Small intestine (tissue), 7 donors: ENCODE measurements at regions not wholly inside any gene's neighbourhood (a gene's known extent, or its start where the extent isn't known, plus 50 kb on each side); places are given as distances from the start of the nearest gene placed in this dataset.

ENCODE experiments used
- DNase-seq, 2 donors: peaks; one replicate each; pipeline versions ENCODE4 v3.0.0 to v3.0.0-alpha.2; 2013
- FAIRE-seq: peaks from 2 replicates; lab custom pipeline; 2012; peaks lifted over from hg19 to GRCh38; lab: Jason Lieb, UNC
- H3K27ac ChIP-seq, 3 donors: one replicate each; pipeline ENCODE4 v1.5.1; 2013; ENCODE audit warnings: low read length in 2 of 3, mild to moderate bottlenecking in 2 of 3, control low read depth in 1 of 3, inconsistent platforms in 1 of 3, low read depth in 1 of 3, moderate library complexity in 1 of 3
- H3K27me3 ChIP-seq, 3 donors: one replicate each; pipeline ENCODE4 v1.6.1; 2013; ENCODE audit warnings: low read length in 3 of 3, inconsistent platforms in 1 of 3; ENCODE audit not compliant: control insufficient read depth in 3 of 3, insufficient read depth in 3 of 3
- H3K36me3 ChIP-seq, 3 donors: one replicate each; pipeline ENCODE4 v1.6.1; 2013; ENCODE audit warnings: low read length in 3 of 3, inconsistent platforms in 1 of 3, low read depth in 1 of 3, mild to moderate bottlenecking in 1 of 3, moderate library complexity in 1 of 3; ENCODE audit not compliant: control insufficient read depth in 3 of 3, insufficient read depth in 2 of 3
- H3K4me1 ChIP-seq, 3 donors: one replicate each; pipeline ENCODE4 v1.6.1; 2013; ENCODE audit warnings: low read length in 2 of 3, inconsistent platforms in 1 of 3, low read depth in 1 of 3, mild to moderate bottlenecking in 1 of 3, moderate library complexity in 1 of 3; ENCODE audit not compliant: control insufficient read depth in 3 of 3, insufficient read depth in 2 of 3
- H3K4me3 ChIP-seq, 3 donors: one replicate each; pipeline ENCODE4 v1.5.1; 2013; ENCODE audit warnings: low read length in 3 of 3, control low read depth in 1 of 3, inconsistent platforms in 1 of 3, low read depth in 1 of 3, mild to moderate bottlenecking in 1 of 3, moderate library complexity in 1 of 3
- H3K9me3 ChIP-seq, 2 donors: one replicate each; pipeline ENCODE4 v1.6.1; 2013; ENCODE audit warnings: low read depth in 1 of 2, low read length in 1 of 2; ENCODE audit not compliant: control insufficient read depth in 2 of 2, insufficient read depth in 1 of 2
- WGBS, 3 donors: extraction: QIAGEN DNeasy Blood & Tissue Kit; methylation state at CpG; one replicate each; pipeline ENCODE4 v1.1.7; 2013; 5-methylcytosine and 5-hydroxymethylcytosine counted together
- donor health status: healthy with polysubstance abuse.
- donor health status: control.
- donor health status: control.
- donor health status: Bipolar disorder and iron deficiency.
- donor health status: healthy.

DNA sequence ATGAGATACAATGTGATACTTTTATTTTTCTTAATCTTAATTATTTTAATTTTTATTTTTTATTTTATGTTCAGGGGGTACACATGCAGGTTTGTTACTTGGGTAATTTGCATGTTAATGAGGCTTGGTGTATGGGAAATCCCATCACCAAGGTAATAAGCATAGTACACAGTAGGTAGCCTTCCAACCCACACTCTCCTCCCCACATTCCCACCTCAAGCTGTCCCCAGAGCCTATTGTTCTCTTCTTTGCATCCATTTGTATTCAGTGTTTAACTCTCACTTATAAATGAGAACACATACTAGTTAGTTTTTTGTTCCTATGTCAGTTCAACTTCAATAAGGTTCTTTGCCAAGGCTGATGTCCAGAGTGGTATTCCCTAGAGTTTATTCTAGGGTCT is 1375.4 kb downstream of the NSUN3 start:
- no peaks in the 10 kb centered on the region for H3K27me3 ChIP-seq
- DNase-seq (no peak), FAIRE-seq (no peak)
- no peak overlapping the region for H3K4me3 ChIP-seq
- H3K36me3 ChIP-seq = no peaks in the 10 kb centered on the region
- no peaks in the 10 kb centered on the region for H3K9me3 ChIP-seq
- H3K4me1 ChIP-seq = no peaks in the 10 kb centered on the region
- no peak overlapping the region for H3K27ac ChIP-seq

DNA sequence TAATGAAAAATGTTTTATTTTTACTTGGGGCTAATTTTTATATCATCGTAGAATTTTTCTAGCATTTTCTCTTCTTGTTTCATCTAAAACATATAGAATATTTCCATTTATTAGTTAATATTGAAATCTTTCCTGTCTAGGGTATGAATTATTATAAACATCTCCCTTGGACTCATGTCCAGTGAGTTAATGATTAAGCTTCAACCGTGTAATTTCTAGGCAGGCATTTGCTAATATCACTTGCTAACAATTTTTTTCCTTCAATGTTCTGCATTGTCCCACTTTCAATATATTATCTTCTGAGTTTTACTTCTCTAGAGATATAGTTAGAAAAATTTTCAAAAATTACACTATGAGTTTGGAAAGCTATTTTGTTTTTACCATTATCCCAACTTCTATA is 1371.6 kb upstream of the EPHA6 start:
- H3K9me3 ChIP-seq = no peaks in the 10 kb centered on the region
- no peaks in the 10 kb centered on the region for H3K27me3 ChIP-seq
- FAIRE-seq = no peak
- no peaks in the 10 kb centered on the region for H3K4me1 ChIP-seq
- WGBS, 3 donors = 51 to 74% (median 54%) methylated on average over 2 of the region's 2 CpGs
- peak; percentile 3 to 25 for DNase-seq
- H3K36me3 ChIP-seq = no peaks in the 10 kb centered on the region
- H3K27ac ChIP-seq = no peak overlapping the region
- no peak overlapping the region for H3K4me3 ChIP-seq

DNA sequence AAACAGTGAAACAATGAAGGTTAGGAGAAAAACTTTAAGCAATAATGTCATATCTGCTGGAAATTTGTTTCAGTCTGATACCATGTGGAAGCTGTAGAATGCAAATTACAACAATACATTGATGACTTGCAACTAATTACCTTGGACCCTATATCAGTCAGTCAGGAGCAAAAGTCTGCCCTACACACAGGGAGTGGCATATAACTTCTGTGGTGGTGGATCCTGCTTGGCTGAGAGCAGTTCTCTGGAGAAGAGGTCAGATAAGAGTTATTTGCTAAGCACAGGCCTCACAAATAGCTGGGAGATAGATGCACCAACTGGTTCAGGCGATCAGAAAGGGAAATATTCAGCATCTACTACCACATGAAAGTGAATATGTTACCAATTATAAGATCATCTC is 1364.6 kb upstream of the EPHA6 start:
- Histone ChIP-seq H3K4me3 (no peak overlapping the region), H3K27me3 (no peaks in the 10 kb centered on the region), H3K4me1 (no peaks in the 10 kb centered on the region), H3K27ac (peak overlapping the region in 1 of 3 donors; percentile 7), H3K9me3 (no peaks in the 10 kb centered on the region), H3K36me3 (no peaks in the 10 kb centered on the region)
- DNase-seq (peak in 1 of 2 donors; percentile 57), FAIRE-seq (no peak)
- WGBS, 3 donors = 25 to 57% (median 33%) methylated on average over 1 of the region's 1 CpG

DNA sequence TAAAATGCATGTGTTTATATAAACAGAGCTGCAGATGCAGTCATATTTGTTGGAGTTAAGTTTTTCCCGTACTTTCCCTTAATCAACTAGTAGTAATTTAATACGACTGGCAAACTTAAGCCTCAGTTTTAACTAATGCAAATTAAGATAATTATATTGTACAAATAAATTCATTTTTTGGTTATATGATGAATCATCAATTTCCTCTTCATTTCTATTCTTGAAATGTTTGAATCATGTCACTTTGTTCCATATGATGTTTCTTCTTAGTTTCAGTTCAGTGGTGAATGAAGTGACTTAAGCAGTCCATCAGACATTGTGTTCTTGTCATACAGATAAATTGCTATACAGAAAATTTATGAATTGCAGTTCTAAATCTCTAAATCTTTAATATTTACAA is 1361.2 kb upstream of the EPHA6 start:
- WGBS, 3 donors = 61 to 80% (median 79%) methylated on average over 2 of the region's 2 CpGs
- no peak for FAIRE-seq

DNA sequence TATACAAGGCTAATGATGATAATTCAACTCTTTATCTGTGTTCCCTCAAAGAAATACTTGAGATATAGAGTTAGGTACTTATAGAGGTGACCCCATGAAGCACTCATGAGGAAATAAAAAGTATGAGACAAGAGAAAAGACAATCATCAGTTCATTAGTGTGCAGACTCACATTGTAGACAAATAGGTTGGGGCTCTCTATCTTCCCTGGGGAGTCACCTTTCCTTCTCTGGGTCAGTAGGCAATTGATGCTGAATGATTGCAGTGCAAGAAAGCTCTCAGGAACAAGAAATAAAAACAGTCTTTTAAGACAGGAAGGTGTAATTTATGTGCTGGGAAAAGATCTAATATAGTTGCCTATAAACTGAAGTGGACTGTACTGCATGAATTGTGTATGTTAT is 1357.6 kb upstream of the EPHA6 start:
- FAIRE-seq (no peak), DNase-seq (no peak)
- no peaks in the 10 kb centered on the region for H3K4me1 ChIP-seq
- H3K27me3 ChIP-seq = no peaks in the 10 kb centered on the region
- no peak overlapping the region for H3K27ac ChIP-seq
- no peaks in the 10 kb centered on the region for H3K9me3 ChIP-seq
- H3K36me3 ChIP-seq = no peaks in the 10 kb centered on the region
- H3K4me3 ChIP-seq = no peak overlapping the region

More for the DNA sequence above, 1361.2 kb upstream of the EPHA6 start:
- no peaks in the 10 kb centered on the region for H3K9me3 ChIP-seq
- no peaks in the 10 kb centered on the region for H3K36me3 ChIP-seq
- no peaks in the 10 kb centered on the region for H3K27me3 ChIP-seq
- no peaks in the 10 kb centered on the region for H3K4me1 ChIP-seq
- no peak for DNase-seq
- H3K27ac ChIP-seq = no peak overlapping the region
- no peak overlapping the region for H3K4me3 ChIP-seq

DNA sequence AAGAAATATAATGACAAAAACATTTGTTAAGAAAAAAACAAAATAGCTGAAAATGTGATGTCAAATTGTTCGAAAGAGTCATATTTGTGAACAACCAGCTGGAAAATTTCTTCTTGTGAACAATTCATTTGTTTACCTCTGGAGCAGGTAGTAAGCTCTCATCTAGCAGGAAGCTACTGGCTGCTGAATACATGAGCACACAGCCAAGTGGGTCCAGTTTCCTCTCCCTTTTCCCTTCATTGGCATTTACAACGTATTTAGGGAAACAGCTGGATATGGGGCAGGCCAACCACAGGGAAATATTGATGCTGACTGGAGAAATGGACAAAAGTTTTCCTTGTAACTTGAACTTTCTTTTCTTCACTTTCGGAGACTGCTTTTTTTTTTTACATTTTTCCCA is 1354.7 kb upstream of the EPHA6 start:
- no peaks in the 10 kb centered on the region for H3K4me1 ChIP-seq
- H3K27ac ChIP-seq = no peak overlapping the region
- DNase-seq = no peak
- WGBS, 3 donors = 68 to 82% (median 73%) methylated on average over 3 of the region's 3 CpGs
- no peaks in the 10 kb centered on the region for H3K27me3 ChIP-seq
- no peak for FAIRE-seq
- no peak overlapping the region for H3K4me3 ChIP-seq
- no peaks in the 10 kb centered on the region for H3K36me3 ChIP-seq
- H3K9me3 ChIP-seq = no peaks in the 10 kb centered on the region

DNA sequence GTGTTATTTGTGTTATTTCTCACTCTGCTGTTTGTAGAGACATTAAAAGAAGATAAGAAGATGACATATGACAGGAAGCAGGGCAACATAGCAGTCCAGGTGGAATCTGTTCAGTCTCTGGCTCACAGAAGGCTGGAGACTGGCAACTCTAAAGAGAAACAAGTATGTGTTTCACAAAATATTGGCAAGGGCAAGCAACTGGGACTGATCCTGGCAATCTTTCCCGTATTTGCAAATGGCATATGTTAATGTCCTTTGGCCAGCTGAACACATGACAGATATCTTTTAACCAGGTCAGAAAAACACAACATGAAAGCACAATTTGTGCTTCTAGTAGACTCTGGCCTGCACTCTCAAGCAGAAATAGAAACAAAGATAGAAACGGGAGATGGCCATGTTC is 1354.1 kb upstream of the EPHA6 start:
- no peaks in the 10 kb centered on the region for H3K36me3 ChIP-seq
- H3K27me3 ChIP-seq = no peaks in the 10 kb centered on the region
- no peaks in the 10 kb centered on the region for H3K4me1 ChIP-seq
- FAIRE-seq (no peak), DNase-seq (peak in 1 of 2 donors; percentile 15)
- no peak overlapping the region for H3K27ac ChIP-seq
- no peak overlapping the region for H3K4me3 ChIP-seq
- no peaks in the 10 kb centered on the region for H3K9me3 ChIP-seq
- WGBS, 3 donors = 55 to 62% (median 58%) methylated on average over 2 of the region's 2 CpGs

DNA sequence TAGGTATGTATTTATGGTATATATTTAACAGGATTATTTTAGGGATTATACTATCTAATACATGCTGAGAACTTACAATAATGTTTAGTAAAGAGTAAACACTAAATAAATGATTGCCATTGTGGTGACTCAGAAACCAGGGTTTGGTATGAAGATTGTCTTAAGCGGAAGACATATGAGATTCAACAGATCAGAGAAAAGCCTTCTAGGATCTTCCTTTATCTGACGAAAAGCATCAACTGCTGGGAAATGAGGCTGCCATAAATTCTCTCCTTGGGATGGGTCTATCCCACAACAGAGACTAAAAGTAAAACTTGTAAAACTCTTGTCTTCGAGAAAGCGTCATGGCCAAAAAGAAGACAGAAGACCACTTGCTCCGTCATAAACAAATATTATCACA is 1352.2 kb upstream of the EPHA6 start:
- no peak for DNase-seq
- H3K36me3 ChIP-seq = no peaks in the 10 kb centered on the region
- no peaks in the 10 kb centered on the region for H3K4me1 ChIP-seq
- H3K4me3 ChIP-seq = no peak overlapping the region
- no peak overlapping the region for H3K27ac ChIP-seq
- 73 to 85% (median 84%) methylated on average over 5 of the region's 5 CpGs for WGBS, 3 donors
- H3K9me3 ChIP-seq = no peaks in the 10 kb centered on the region
- no peak for FAIRE-seq
- H3K27me3 ChIP-seq = no peaks in the 10 kb centered on the region

DNA sequence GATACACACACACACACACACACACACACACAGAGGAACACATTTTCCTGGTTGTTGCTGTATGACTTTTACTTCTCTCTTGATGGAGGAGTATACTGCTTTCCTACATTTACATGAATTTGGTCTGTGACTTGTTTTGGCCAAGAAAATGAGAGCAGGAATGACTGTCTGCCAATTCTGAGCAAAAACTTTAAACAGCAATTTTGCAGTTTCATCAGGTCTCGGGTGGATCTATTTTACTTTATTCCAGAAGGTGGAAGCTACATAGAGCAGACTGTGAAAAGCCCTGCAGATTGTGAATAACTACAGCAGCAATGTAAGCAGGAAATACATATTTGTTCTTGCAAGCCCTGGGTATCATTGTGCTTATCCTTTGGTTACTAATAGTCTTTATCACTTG is 1350.0 kb upstream of the EPHA6 start:
- WGBS, 3 donors = 35 to 68% (median 68%) methylated on average over 1 of the region's 1 CpG
- DNase-seq (no peak), FAIRE-seq (no peak)
- no peaks in the 10 kb centered on the region for H3K36me3 ChIP-seq
- no peak overlapping the region for H3K4me3 ChIP-seq
- H3K9me3 ChIP-seq = no peaks in the 10 kb centered on the region
- no peaks in the 10 kb centered on the region for H3K4me1 ChIP-seq
- no peak overlapping the region for H3K27ac ChIP-seq
- no peaks in the 10 kb centered on the region for H3K27me3 ChIP-seq
